ENCODE measurements at regions not wholly inside any gene's neighbourhood (a gene's known extent, or its start where the extent isn't known, plus 50 kb on each side); places are given as distances from the start of the nearest gene placed in this dataset.

- TF ChIP-seq POLR2A (IDR thresholded peaks at IDR 0.05) (no peak), CTCF (IDR thresholded peaks at IDR 0.05) (no peak)
Observed at GRCh38 chr1:34389974-34390373, 213.3 kb downstream of the C1orf94 start.

Measured in lower leg skin (tissue), 3 donors.